PC-9 (cell line): ENCODE measurements at regions not wholly inside any gene's neighbourhood (a gene's known extent, or its start where the extent isn't known, plus 50 kb on each side); places are given as distances from the start of the nearest gene placed in this dataset.

ENCODE experiments used
- BruUV-seq: library from RNA; stranded (reverse); fragments of 400-500 nt; replicated peaks from 2 replicates; lab custom pipeline; 2021; lab: Mats Ljungman, UMichigan
- CTCF ChIA-PET: fragments of 300-600 bp; sonication (Branson Sonifier 250); formaldehyde crosslinking; loops from one replicate; lab custom pipeline; 2022; ENCODE audit warnings: antibody characterized with exemption; lab: Charles Lee
- POLR2A ChIA-PET: fragments of 300-600 bp; sonication (Branson Sonifier 250); formaldehyde crosslinking; loops from one replicate; lab custom pipeline; 2022; ENCODE audit warnings: antibody characterized with exemption; ENCODE audit not compliant: unreplicated experiment; lab: Charles Lee
- DNase-seq, 2 experiments: peaks; one replicate each; pipeline versions ENCODE4 v3.0.0 to v3.0.0-alpha.2; 2015 to 2022; ENCODE audit warnings: mixed read lengths in 1 of 2
- H2AFZ ChIP-seq: fragments of 200-600 bp; sonication (generic); 2 replicates; pipeline ENCODE4 v1.8.1; 2017; ENCODE audit warnings: antibody characterized with exemption
- H3F3A ChIP-seq: fragments of 200-600 bp; sonication (generic); 2 replicates; pipeline ENCODE4 v1.8.1; 2017; ENCODE audit warnings: antibody characterized with exemption, mild to moderate bottlenecking, low read depth; ENCODE audit not compliant: insufficient read depth
- H3K27ac ChIP-seq: fragments of 200-600 bp; sonication (generic); 2 replicates; pipeline ENCODE4 v1.6.1; 2016; ENCODE audit warnings: mixed run types
- H3K27me3 ChIP-seq: fragments of 200-600 bp; sonication (generic); 2 replicates; pipeline ENCODE4 v1.6.1; 2016; ENCODE audit warnings: low read depth, mixed run types; ENCODE audit not compliant: insufficient read depth
- H3K36me3 ChIP-seq: fragments of 200-600 bp; sonication (generic); 2 replicates; pipeline ENCODE4 v1.6.1; 2016; ENCODE audit warnings: low read depth, mixed run types
- H3K4me1 ChIP-seq: fragments of 200-600 bp; sonication (generic); replicated peaks from 2 replicates; pipeline ENCODE4 v1.6.1; 2016; ENCODE audit warnings: mixed run types; ENCODE audit not compliant: insufficient read depth
- H3K4me2 ChIP-seq: fragments of 200-600 bp; sonication (generic); 2 replicates; pipeline ENCODE4 v1.6.1; 2017; ENCODE audit warnings: mixed run types
- H3K4me3 ChIP-seq: fragments of 200-600 bp; sonication (generic); 2 replicates; pipeline ENCODE4 v1.6.1; 2016; ENCODE audit warnings: mixed run types
- H3K79me2 ChIP-seq: fragments of 200-600 bp; sonication (generic); 2 replicates; pipeline ENCODE4 v1.6.1; 2017; ENCODE audit warnings: low read depth, mixed run types
- H3K9me2 ChIP-seq: fragments of 200-600 bp; sonication (generic); 2 replicates; pipeline ENCODE4 v1.8.1; 2017; ENCODE audit warnings: mild to moderate bottlenecking; ENCODE audit not compliant: insufficient read depth
- H3K9me3 ChIP-seq: fragments of 200-600 bp; sonication (generic); 2 replicates; pipeline ENCODE4 v1.8.1; 2016; ENCODE audit warnings: low read depth; ENCODE audit not compliant: insufficient read depth
- H4K20me1 ChIP-seq: fragments of 200-600 bp; sonication (generic); 2 replicates; pipeline ENCODE4 v1.8.1; 2017; ENCODE audit not compliant: insufficient read depth
- EZH2 ChIP-seq: fragments of 200-600 bp; sonication (generic); IDR thresholded peaks from 2 replicates; pipeline ENCODE4 v1.8.0; 2017; ENCODE audit warnings: antibody characterized with exemption, low read depth
- intact Hi-C: fragments of 100-400 bp; cut with micrococcal nuclease; formaldehyde crosslinking; loops from one replicate; pipeline ENCODE4 v1.10.0; 2022; ENCODE audit not compliant: unreplicated experiment
- TF ChIP-seq, protein P1 (sequence below): fragments of 200-600 bp; sonication (generic); conservative IDR thresholded peaks from 2 replicates; pipeline ENCODE4 v1.6.1; 2017; ENCODE audit warnings: mixed run types, antibody characterized with exemption, mild to moderate bottlenecking, moderate library complexity

DNA sequence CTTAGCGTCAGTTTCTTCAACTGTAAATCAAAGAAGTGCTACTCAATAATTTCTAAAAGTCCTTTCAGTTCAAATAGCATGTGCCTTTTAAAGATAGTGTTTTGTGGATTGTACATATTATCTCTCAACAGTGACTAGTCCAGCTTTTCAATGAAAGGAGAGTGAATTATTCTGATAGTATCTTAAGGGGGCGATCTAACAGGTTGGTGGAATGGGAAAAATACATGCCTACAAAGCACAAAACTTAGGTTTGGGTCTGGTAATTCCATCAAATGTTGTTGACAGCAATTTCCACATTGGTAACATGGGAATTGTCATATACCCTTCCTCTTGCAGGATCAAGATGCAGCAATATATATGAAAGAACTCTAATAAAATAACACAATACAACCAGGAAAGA lies 50.1 kb upstream of the HDGFL1 start:
- ChIA-PET POLR2A (no interaction called here), CTCF (no interaction called here)
- TF ChIP-seq, protein P1, sequence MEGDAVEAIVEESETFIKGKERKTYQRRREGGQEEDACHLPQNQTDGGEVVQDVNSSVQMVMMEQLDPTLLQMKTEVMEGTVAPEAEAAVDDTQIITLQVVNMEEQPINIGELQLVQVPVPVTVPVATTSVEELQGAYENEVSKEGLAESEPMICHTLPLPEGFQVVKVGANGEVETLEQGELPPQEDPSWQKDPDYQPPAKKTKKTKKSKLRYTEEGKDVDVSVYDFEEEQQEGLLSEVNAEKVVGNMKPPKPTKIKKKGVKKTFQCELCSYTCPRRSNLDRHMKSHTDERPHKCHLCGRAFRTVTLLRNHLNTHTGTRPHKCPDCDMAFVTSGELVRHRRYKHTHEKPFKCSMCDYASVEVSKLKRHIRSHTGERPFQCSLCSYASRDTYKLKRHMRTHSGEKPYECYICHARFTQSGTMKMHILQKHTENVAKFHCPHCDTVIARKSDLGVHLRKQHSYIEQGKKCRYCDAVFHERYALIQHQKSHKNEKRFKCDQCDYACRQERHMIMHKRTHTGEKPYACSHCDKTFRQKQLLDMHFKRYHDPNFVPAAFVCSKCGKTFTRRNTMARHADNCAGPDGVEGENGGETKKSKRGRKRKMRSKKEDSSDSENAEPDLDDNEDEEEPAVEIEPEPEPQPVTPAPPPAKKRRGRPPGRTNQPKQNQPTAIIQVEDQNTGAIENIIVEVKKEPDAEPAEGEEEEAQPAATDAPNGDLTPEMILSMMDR = no peak
- no peak for TF ChIP-seq EZH2
- intact Hi-C loops = no loop called here
- Histone ChIP-seq H3K4me1 (no peaks in the 10 kb centered on the region), H3K4me2 (no peak overlapping the region), H4K20me1 (no peaks in the 10 kb centered on the region), H3K79me2 (no peaks in the 10 kb centered on the region), H3K9me2 (no peaks in the 10 kb centered on the region), H3K27ac (no peak overlapping the region), H3K4me3 (no peak overlapping the region), H3F3A (no peaks in the 10 kb centered on the region), H3K27me3 (no peaks in the 10 kb centered on the region), H3K9me3 (no peaks in the 10 kb centered on the region), H3K36me3 (no peaks in the 10 kb centered on the region), H2AFZ (no peak overlapping the region)
- no peak for DNase-seq
- BruUV-seq = no TSS peak
